IPS DF 4.7 (cell line): ENCODE measurements at regions not wholly inside any gene's neighbourhood (a gene's known extent, or its start where the extent isn't known, plus 50 kb on each side); places are given as distances from the start of the nearest gene placed in this dataset.

Experiments
- DNase-seq: peaks from one replicate; pipeline ENCODE4 v3.0.0-alpha.2; 2013; ENCODE audit warnings: low spot score; ENCODE audit errors: extremely low read depth

GRCh38 chr4:187562345-187562744 lies 433.2 kb upstream of the ZFP42 start:
- no peak for DNase-seq

GRCh38 chr4:187565416-187565815 lies 430.2 kb upstream of the ZFP42 start:
- no peak for DNase-seq

- no peak for DNase-seq
Observed at GRCh38 chr4:187569871-187570270, 425.7 kb upstream of the ZFP42 start.

- DNase-seq: no peak
Observed at GRCh38 chr4:187575706-187576105, 419.9 kb upstream of the ZFP42 start.

GRCh38 chr4:187576751-187577150 lies 418.8 kb upstream of the ZFP42 start:
- no peak for DNase-seq

- no peak for DNase-seq
Observed at GRCh38 chr4:187577941-187578480, 417.6 kb upstream of the ZFP42 start.

- no peak for DNase-seq
Observed at GRCh38 chr4:187586892-187587291, 408.7 kb upstream of the ZFP42 start.

- DNase-seq: no peak
Observed at GRCh38 chr4:187598196-187598595, 397.4 kb upstream of the ZFP42 start.

- no peak for DNase-seq
Observed at GRCh38 chr4:187602339-187603092, 393.1 kb upstream of the ZFP42 start.

GRCh38 chr4:187603093-187604025 lies 392.2 kb upstream of the ZFP42 start:
- DNase-seq: no peak

GRCh38 chr4:187604984-187605383 lies 390.6 kb upstream of the ZFP42 start:
- no peak for DNase-seq

- peak; percentile 46 for DNase-seq
Observed at GRCh38 chr4:187606581-187606980, 389.0 kb upstream of the ZFP42 start.

GRCh38 chr4:187608001-187608421 lies 387.6 kb upstream of the ZFP42 start:
- no peak for DNase-seq

GRCh38 chr4:187612301-187612700 lies 383.3 kb upstream of the ZFP42 start:
- DNase-seq: no peak

GRCh38 chr4:187613089-187613839 lies 382.3 kb upstream of the ZFP42 start:
- no peak for DNase-seq

- no peak for DNase-seq
Observed at GRCh38 chr4:187615972-187616371, 379.6 kb upstream of the ZFP42 start.

- DNase-seq: no peak
Observed at GRCh38 chr4:187617113-187617512, 378.5 kb upstream of the ZFP42 start.

GRCh38 chr4:187618701-187619281 lies 376.8 kb upstream of the ZFP42 start:
- no peak for DNase-seq

GRCh38 chr4:187619319-187619718 lies 376.3 kb upstream of the ZFP42 start:
- no peak for DNase-seq

GRCh38 chr4:187632260-187632995 lies 363.1 kb upstream of the ZFP42 start:
- DNase-seq: no peak
